HUES64 (cell line): ENCODE measurements at regions not wholly inside any gene's neighbourhood (a gene's known extent, or its start where the extent isn't known, plus 50 kb on each side); places are given as distances from the start of the nearest gene placed in this dataset.

Experiments
- H3K27ac ChIP-seq: 2 replicates; pipeline ENCODE4 v1.7.0; 2013; ENCODE audit warnings: low read depth, low read length, inconsistent platforms
- H3K27me3 ChIP-seq: 2 replicates; pipeline ENCODE4 v1.6.1; 2013; ENCODE audit warnings: mild to moderate bottlenecking, low read length; ENCODE audit not compliant: insufficient read depth
- H3K36me3 ChIP-seq: 2 replicates; pipeline ENCODE4 v1.6.1; 2013; ENCODE audit warnings: mild to moderate bottlenecking, low read length; ENCODE audit not compliant: insufficient read depth
- H3K4me1 ChIP-seq: 2 replicates; pipeline ENCODE4 v1.6.1; 2013; ENCODE audit warnings: mild to moderate bottlenecking, low read length, moderate library complexity; ENCODE audit not compliant: insufficient read depth
- H3K4me3 ChIP-seq: 2 replicates; pipeline ENCODE4 v1.5.1; 2013; ENCODE audit warnings: mild to moderate bottlenecking, low read length, moderate library complexity
- H3K9ac ChIP-seq: 2 replicates; pipeline ENCODE4 v1.6.1; 2013; ENCODE audit warnings: mild to moderate bottlenecking, low read depth, low read length
- H3K9me3 ChIP-seq: 2 replicates; pipeline ENCODE4 v1.6.1; 2013; ENCODE audit warnings: low read depth, low read length; ENCODE audit not compliant: insufficient read depth
- WGBS: fragments of 150-250, 120-280 bp; methylation state at CpG from one replicate; pipeline ENCODE4 v1.1.7; 2013; ENCODE audit warnings: missing lambda C conversion rate; 5-methylcytosine and 5-hydroxymethylcytosine counted together

GRCh38 chr18:67654101-67654500 is 137.6 kb upstream of the DSEL start:
- Histone ChIP-seq H3K9ac (no peak overlapping the region), H3K27me3 (no peaks in the 10 kb centered on the region), H3K4me1 (no peaks in the 10 kb centered on the region), H3K36me3 (no peaks in the 10 kb centered on the region), H3K27ac (no peak overlapping the region), H3K4me3 (no peak overlapping the region), H3K9me3 (no peaks in the 10 kb centered on the region)
- 95% methylated on average over 4 of the region's 4 CpGs for WGBS

GRCh38 chr18:67652288-67652687 is 135.8 kb upstream of the DSEL start:
- no peaks in the 10 kb centered on the region for H3K4me1 ChIP-seq
- no peaks in the 10 kb centered on the region for H3K36me3 ChIP-seq
- no peaks in the 10 kb centered on the region for H3K27me3 ChIP-seq
- no peak overlapping the region for H3K4me3 ChIP-seq
- H3K9ac ChIP-seq: no peak overlapping the region
- no peaks in the 10 kb centered on the region for H3K9me3 ChIP-seq
- 80% methylated on average over 1 of the region's 1 CpG for WGBS
- no peak overlapping the region for H3K27ac ChIP-seq

DNA sequence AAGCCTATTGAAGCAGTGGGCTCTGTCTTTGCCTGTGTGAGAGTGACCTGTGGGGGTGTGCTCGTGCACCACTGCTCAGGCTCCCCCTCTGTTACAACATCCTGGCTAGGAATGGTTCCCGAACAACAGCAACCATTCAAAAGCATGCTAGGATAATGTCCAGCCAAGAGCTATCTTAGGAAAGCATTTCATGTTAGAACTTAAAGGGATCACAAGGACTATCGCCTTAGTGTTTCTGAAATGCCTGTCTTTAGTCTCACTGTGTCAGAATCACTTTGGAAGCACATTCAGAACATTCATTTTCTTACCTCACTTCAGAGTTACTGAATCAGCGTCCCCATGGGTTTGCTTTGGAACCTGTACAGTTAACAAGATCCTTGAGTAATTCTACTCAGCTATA is 134.9 kb upstream of the DSEL start:
- H3K36me3 ChIP-seq: no peaks in the 10 kb centered on the region
- no peaks in the 10 kb centered on the region for H3K9me3 ChIP-seq
- no peak overlapping the region for H3K27ac ChIP-seq
- no peaks in the 10 kb centered on the region for H3K27me3 ChIP-seq
- no peak overlapping the region for H3K4me3 ChIP-seq
- no peak overlapping the region for H3K9ac ChIP-seq
- no peaks in the 10 kb centered on the region for H3K4me1 ChIP-seq
- WGBS: 77% methylated on average over 4 of the region's 4 CpGs

GRCh38 chr18:67650686-67651385 is 134.3 kb upstream of the DSEL start:
- Histone ChIP-seq H3K4me3 (no peak overlapping the region), H3K4me1 (no peaks in the 10 kb centered on the region), H3K27me3 (no peaks in the 10 kb centered on the region), H3K9ac (no peak overlapping the region), H3K36me3 (no peaks in the 10 kb centered on the region), H3K9me3 (0 out of 2 replicates have a peak, but pooled peaks cover 3% of the 10 kb centered on the region), H3K27ac (no peak overlapping the region)
- 98% methylated on average over 5 of the region's 6 CpGs for WGBS

DNA sequence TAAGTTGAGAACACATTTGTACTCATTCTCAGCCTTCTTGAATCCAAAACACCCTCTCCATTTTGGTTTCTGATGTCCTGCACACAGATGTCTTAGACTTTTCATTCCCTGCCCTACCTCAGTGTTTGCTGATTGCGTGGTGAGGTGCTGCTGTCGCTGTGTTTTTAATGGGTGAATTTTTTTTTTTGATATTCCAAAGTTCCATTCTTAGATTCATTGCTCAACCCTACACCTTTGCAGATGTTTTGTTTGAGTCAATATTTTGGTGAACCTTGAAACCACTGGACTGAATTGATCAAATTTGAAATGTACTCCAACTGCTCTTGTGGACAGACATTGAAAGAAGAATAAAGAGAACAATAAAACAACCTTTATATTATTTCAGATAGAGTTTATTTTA is 130.4 kb upstream of the DSEL start:
- no CpG with 5 or more reads among the region's 2 CpGs for WGBS
- H3K9me3 ChIP-seq: 0 out of 2 replicates have a peak, but pooled peaks cover 3% of the 10 kb centered on the region
- H3K27ac ChIP-seq: no peak overlapping the region
- no peak overlapping the region for H3K9ac ChIP-seq
- H3K36me3 ChIP-seq: no peaks in the 10 kb centered on the region
- no peak overlapping the region for H3K4me3 ChIP-seq
- no peaks in the 10 kb centered on the region for H3K4me1 ChIP-seq
- H3K27me3 ChIP-seq: no peaks in the 10 kb centered on the region

GRCh38 chr18:67644226-67644625 is 127.7 kb upstream of the DSEL start:
- 100% methylated on average over 2 of the region's 2 CpGs for WGBS

DNA sequence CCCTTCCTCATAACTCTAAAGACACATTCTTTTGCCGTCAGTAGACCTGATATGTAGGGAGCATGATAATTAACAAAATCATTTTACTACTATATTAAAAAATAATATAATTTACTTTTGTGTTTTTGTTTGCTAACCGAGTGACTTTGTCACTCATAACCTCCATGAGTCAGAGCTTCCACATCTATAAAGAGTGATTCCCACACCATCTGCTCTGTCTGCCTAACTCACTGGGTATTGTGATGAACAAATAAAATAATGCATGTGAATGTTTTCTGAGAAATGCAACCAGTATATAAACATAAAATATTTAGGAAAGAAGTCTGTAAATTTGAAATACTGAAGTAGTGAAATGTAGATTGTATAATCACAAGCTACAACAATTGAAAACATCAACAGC is 123.4 kb upstream of the DSEL start:
- no CpG with 5 or more reads among the region's 2 CpGs for WGBS
- Histone ChIP-seq H3K9me3 (no peaks in the 10 kb centered on the region), H3K4me1 (peaks cover 18% of the 10 kb centered on the region), H3K27ac (no peak overlapping the region), H3K27me3 (no peaks in the 10 kb centered on the region), H3K36me3 (no peaks in the 10 kb centered on the region), H3K9ac (no peak overlapping the region), H3K4me3 (no peak overlapping the region)

More at GRCh38 chr18:67644226-67644625, 127.7 kb upstream of the DSEL start:
- no peak overlapping the region for H3K4me3 ChIP-seq
- H3K27me3 ChIP-seq: no peaks in the 10 kb centered on the region
- H3K9me3 ChIP-seq: 0 out of 2 replicates have a peak, but pooled peaks cover 3% of the 10 kb centered on the region
- H3K9ac ChIP-seq: no peak overlapping the region
- no peak overlapping the region for H3K27ac ChIP-seq
- H3K4me1 ChIP-seq: no peaks in the 10 kb centered on the region
- H3K36me3 ChIP-seq: no peaks in the 10 kb centered on the region

GRCh38 chr18:67636597-67637385 is 120.3 kb upstream of the DSEL start:
- Histone ChIP-seq H3K4me3 (no peak overlapping the region), H3K4me1 (peaks cover 48% of the 10 kb centered on the region), H3K27me3 (no peaks in the 10 kb centered on the region), H3K9ac (no peak overlapping the region), H3K9me3 (no peaks in the 10 kb centered on the region), H3K36me3 (no peaks in the 10 kb centered on the region), H3K27ac (no peak overlapping the region)
- 93% methylated on average over 32 of the region's 32 CpGs for WGBS

DNA sequence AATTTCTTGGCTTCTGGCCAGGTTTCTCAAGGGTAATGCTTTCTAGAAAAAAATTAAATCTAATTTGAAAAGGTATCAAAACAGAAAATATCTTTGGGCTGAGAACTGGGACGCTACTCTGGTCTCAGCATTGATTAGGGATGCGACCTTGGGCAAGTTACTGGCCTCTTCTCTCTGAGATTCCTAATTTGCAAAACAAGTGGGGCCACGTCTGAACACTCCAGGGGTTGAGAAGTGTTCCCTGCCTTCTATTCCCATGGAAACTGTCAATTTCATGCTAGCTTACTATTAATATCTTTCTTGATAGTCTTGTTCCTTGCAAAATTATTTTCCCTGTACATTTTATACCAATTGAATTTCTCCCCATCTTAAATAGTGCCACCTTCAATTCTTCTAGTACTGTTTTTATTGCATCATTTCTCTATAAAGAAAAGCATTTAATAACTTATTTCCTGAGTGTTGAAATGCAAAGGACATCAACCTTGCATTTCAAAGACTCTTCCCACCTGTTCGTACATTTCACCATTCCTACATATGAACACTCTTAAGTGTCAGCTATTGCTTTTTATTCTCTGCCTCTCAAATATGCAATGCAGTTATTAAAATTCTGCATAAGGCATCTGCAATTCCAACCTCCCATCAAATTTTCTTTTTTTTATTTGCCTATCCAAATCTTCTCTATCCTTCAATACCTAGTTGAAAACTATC is 118.3 kb upstream of the DSEL start:
- peaks cover 55% of the 10 kb centered on the region for H3K4me1 ChIP-seq
- peak overlapping the region; percentile 69 for H3K27ac ChIP-seq
- 6% methylated on average over 4 of the region's 4 CpGs for WGBS
- no peaks in the 10 kb centered on the region for H3K36me3 ChIP-seq
- peak overlapping the region; percentile 17; the same call in 1 of the 2 replicates for H3K4me3 ChIP-seq
- 0 out of 2 replicates have a peak overlapping the region, but pooled peaks have one; percentile 14 for H3K9ac ChIP-seq
- no peaks in the 10 kb centered on the region for H3K27me3 ChIP-seq
- no peaks in the 10 kb centered on the region for H3K9me3 ChIP-seq

- Histone ChIP-seq H3K9me3 (no peaks in the 10 kb centered on the region), H3K4me1 (peaks cover 55% of the 10 kb centered on the region)
- WGBS: 85% methylated on average over 6 of the region's 6 CpGs
Measured at GRCh38 chr18:67633939-67634338, 117.4 kb upstream of the DSEL start.

DNA sequence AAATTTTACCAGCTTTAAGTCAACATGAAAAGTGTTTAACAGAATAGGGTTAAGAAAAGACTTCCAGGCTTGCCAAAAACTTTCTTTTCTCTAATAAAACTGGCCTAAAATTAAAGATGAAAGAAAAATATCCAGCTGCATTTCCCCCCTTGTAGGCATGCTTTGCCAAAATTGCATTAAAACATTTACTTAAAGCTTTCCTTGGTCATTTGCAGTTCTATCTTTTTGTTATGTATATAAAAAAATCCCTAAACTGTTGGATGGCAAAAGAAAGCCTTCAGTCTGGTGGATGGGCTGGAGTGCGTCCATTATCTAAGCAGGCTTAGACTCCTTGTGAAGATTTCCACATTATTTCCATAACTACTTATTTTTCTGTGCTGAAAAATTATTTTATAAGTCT is 105.4 kb upstream of the DSEL start:
- no CpG with 5 or more reads among the region's 1 CpG for WGBS
- Histone ChIP-seq H3K27me3 (no peaks in the 10 kb centered on the region), H3K36me3 (no peaks in the 10 kb centered on the region), H3K4me3 (no peak overlapping the region), H3K9me3 (no peaks in the 10 kb centered on the region), H3K9ac (no peak overlapping the region), H3K27ac (no peak overlapping the region), H3K4me1 (no peaks in the 10 kb centered on the region)

More at GRCh38 chr18:67633939-67634338, 117.4 kb upstream of the DSEL start:
- Histone ChIP-seq H3K9ac (no peak overlapping the region), H3K27me3 (no peaks in the 10 kb centered on the region), H3K36me3 (no peaks in the 10 kb centered on the region), H3K27ac (peak overlapping the region; percentile 69; the same call in 1 of the 2 replicates), H3K4me3 (no peak overlapping the region)
